GM23338 (cell line): ENCODE measurements at regions not wholly inside any gene's neighbourhood (a gene's known extent, or its start where the extent isn't known, plus 50 kb on each side); places are given as distances from the start of the nearest gene placed in this dataset.

ENCODE experiments used
- ATAC-seq: fragments of 200-7000 bp; cut with Tn5 transposase; 3 replicates; pipeline ENCODE4 v1.9.1; 2020
- DNase-seq: peaks from one replicate; pipeline ENCODE4 v3.0.0-alpha.2; 2015; ENCODE audit warnings: low spot score
- H2AFZ ChIP-seq: fragments of 200-600 bp; sonication (generic); 2 replicates; pipeline ENCODE4 v1.8.0; 2016; ENCODE audit warnings: antibody characterized with exemption, mild to moderate bottlenecking, moderate library complexity
- H3F3A ChIP-seq: fragments of 200-600 bp; sonication (generic); replicated peaks from 2 replicates; pipeline ENCODE4 v1.8.0; 2017; ENCODE audit warnings: antibody characterized with exemption, mixed run types, low read depth
- H3K27ac ChIP-seq: fragments of 200-600 bp; sonication (generic); 2 replicates; pipeline ENCODE4 v1.6.1; 2016; ENCODE audit warnings: low read depth
- H3K27me3 ChIP-seq: fragments of 200-600 bp; sonication (generic); 2 replicates; pipeline ENCODE4 v1.8.0; 2016; ENCODE audit warnings: mild to moderate bottlenecking, mixed run types, moderate library complexity; ENCODE audit not compliant: insufficient read depth
- H3K36me3 ChIP-seq: fragments of 200-600 bp; sonication (generic); 2 replicates; pipeline ENCODE4 v1.8.0; 2016; ENCODE audit warnings: mild to moderate bottlenecking; ENCODE audit not compliant: insufficient read depth
- H3K4me1 ChIP-seq: fragments of 200-600 bp; sonication (generic); 2 replicates; pipeline ENCODE4 v1.8.0; 2016; ENCODE audit warnings: mild to moderate bottlenecking, moderate library complexity; ENCODE audit not compliant: insufficient read depth
- H3K4me2 ChIP-seq: fragments of 200-600 bp; sonication (generic); 2 replicates; pipeline ENCODE4 v1.7.1; 2017; ENCODE audit warnings: mixed run types
- H3K4me3 ChIP-seq: fragments of 200-600 bp; sonication (generic); 2 replicates; pipeline ENCODE4 v1.6.1; 2016; ENCODE audit warnings: mixed run types
- H3K79me2 ChIP-seq: fragments of 200-600 bp; sonication (generic); replicated peaks from 2 replicates; pipeline ENCODE4 v1.8.0; 2017; ENCODE audit warnings: mild to moderate bottlenecking; ENCODE audit not compliant: insufficient read depth
- H3K9me2 ChIP-seq: fragments of 200-600 bp; sonication (generic); 2 replicates; pipeline ENCODE4 v1.8.0; 2017; ENCODE audit not compliant: insufficient read depth
- H4K20me1 ChIP-seq: fragments of 200-600 bp; sonication (generic); replicated peaks from 2 replicates; pipeline ENCODE4 v1.8.0; 2017; ENCODE audit warnings: mild to moderate bottlenecking; ENCODE audit not compliant: insufficient read depth
- H3K27ac Mint-ChIP-seq: 2 replicates; pipeline ENCODE4 v1.8.0; 2020; ENCODE audit warnings: inconsistent platforms, mild to moderate bottlenecking, moderate library complexity, mixed read lengths
- H3K27me3 Mint-ChIP-seq: 3 replicates; pipeline ENCODE4 v1.8.0; 2022; ENCODE audit warnings: low read depth, mild to moderate bottlenecking, moderate library complexity, mixed read lengths, inconsistent platforms; ENCODE audit not compliant: insufficient read depth, poor library complexity
- H3K36me3 Mint-ChIP-seq: 3 replicates; pipeline ENCODE4 v1.8.0; 2021; ENCODE audit warnings: low read depth, mild to moderate bottlenecking, inconsistent platforms, moderate library complexity, mixed read lengths
- H3K4me1 Mint-ChIP-seq: 3 replicates; pipeline ENCODE4 v1.8.0; 2020; ENCODE audit warnings: mild to moderate bottlenecking, inconsistent platforms, mixed read lengths
- H3K4me3 Mint-ChIP-seq: 3 replicates; pipeline ENCODE4 v1.8.0; 2021; ENCODE audit warnings: moderate library complexity, mild to moderate bottlenecking, inconsistent platforms, mixed read lengths
- H3K9me3 Mint-ChIP-seq: 3 replicates; pipeline ENCODE4 v1.8.0; 2020; ENCODE audit warnings: moderate library complexity, mild to moderate bottlenecking, inconsistent platforms, mixed read lengths
- CREB1 ChIP-seq: fragments of 250-450 bp; sonication (Bioruptor Pico); IDR thresholded peaks from 2 replicates; pipeline ENCODE4 v1.5.0; 2020; ENCODE audit warnings: low read depth, mild to moderate bottlenecking, moderate library complexity
- EZH2phosphoT487 ChIP-seq: fragments of 200-600 bp; sonication (generic); IDR thresholded peaks from one replicate; pipeline ENCODE4 v1.8.1; 2018; ENCODE audit warnings: antibody characterized with exemption; ENCODE audit not compliant: unreplicated experiment
- JUNB ChIP-seq: IDR thresholded peaks from one replicate; pipeline ENCODE4 v1.6.1; 2016; ENCODE audit warnings: antibody characterized with exemption; ENCODE audit not compliant: unreplicated experiment
- NANOG ChIP-seq: IDR thresholded peaks from 2 replicates; pipeline ENCODE4 v1.6.1; 2016; ENCODE audit warnings: antibody characterized with exemption, borderline replicate concordance
- POLR2AphosphoS5 ChIP-seq: IDR thresholded peaks from 2 replicates; pipeline ENCODE4 v1.6.1; 2016; ENCODE audit warnings: antibody characterized with exemption, low read depth
- STAT1 ChIP-seq: IDR thresholded peaks from one replicate; pipeline ENCODE4 v1.6.1; 2016; ENCODE audit warnings: antibody characterized with exemption; ENCODE audit not compliant: unreplicated experiment
- ZNF114 ChIP-seq: fragments of 250-450 bp; sonication (Bioruptor Pico); IDR thresholded peaks from 2 replicates; pipeline ENCODE4 v1.5.0; 2020; ENCODE audit warnings: mild to moderate bottlenecking, moderate library complexity
- ZNF331 ChIP-seq: fragments of 250-450 bp; sonication (Bioruptor Pico); IDR thresholded peaks from 2 replicates; pipeline ENCODE4 v1.5.0; 2020; ENCODE audit warnings: low read depth, mild to moderate bottlenecking, moderate library complexity
- TF ChIP-seq, protein P1 (sequence below): fragments of 250-450 bp; sonication (Bioruptor Pico); IDR thresholded peaks from 2 replicates; pipeline ENCODE4 v1.5.0; 2020; ENCODE audit warnings: mild to moderate bottlenecking, moderate library complexity
- TF ChIP-seq, protein P2 (sequence below): IDR thresholded peaks from 2 replicates; pipeline ENCODE4 v1.6.1; 2016; ENCODE audit warnings: antibody characterized with exemption
- TF ChIP-seq, protein P3 (sequence below): IDR thresholded peaks from one replicate; pipeline ENCODE4 v1.6.1; 2018; ENCODE audit warnings: antibody characterized with exemption; ENCODE audit not compliant: unreplicated experiment

DNA sequence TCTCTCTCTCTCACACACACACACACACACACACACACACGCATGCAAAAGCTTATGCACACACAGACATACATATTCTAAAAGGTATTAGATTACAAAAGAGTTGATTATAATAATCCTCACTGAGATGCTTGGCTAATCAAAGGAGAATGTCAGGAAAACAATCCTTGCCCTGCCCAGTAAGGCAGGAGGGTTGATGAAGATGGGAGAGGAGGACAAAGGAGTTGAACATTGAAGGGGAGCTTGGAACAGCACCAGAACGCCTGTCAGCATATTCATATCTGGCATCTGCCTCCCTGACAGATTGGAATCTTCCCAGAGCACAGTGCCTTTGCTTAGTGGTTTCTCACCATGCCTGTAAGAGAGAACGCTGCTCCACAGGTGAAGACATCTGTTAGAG is 68.6 kb upstream of the PALMD start (continued):
- TF ChIP-seq, protein P1, sequence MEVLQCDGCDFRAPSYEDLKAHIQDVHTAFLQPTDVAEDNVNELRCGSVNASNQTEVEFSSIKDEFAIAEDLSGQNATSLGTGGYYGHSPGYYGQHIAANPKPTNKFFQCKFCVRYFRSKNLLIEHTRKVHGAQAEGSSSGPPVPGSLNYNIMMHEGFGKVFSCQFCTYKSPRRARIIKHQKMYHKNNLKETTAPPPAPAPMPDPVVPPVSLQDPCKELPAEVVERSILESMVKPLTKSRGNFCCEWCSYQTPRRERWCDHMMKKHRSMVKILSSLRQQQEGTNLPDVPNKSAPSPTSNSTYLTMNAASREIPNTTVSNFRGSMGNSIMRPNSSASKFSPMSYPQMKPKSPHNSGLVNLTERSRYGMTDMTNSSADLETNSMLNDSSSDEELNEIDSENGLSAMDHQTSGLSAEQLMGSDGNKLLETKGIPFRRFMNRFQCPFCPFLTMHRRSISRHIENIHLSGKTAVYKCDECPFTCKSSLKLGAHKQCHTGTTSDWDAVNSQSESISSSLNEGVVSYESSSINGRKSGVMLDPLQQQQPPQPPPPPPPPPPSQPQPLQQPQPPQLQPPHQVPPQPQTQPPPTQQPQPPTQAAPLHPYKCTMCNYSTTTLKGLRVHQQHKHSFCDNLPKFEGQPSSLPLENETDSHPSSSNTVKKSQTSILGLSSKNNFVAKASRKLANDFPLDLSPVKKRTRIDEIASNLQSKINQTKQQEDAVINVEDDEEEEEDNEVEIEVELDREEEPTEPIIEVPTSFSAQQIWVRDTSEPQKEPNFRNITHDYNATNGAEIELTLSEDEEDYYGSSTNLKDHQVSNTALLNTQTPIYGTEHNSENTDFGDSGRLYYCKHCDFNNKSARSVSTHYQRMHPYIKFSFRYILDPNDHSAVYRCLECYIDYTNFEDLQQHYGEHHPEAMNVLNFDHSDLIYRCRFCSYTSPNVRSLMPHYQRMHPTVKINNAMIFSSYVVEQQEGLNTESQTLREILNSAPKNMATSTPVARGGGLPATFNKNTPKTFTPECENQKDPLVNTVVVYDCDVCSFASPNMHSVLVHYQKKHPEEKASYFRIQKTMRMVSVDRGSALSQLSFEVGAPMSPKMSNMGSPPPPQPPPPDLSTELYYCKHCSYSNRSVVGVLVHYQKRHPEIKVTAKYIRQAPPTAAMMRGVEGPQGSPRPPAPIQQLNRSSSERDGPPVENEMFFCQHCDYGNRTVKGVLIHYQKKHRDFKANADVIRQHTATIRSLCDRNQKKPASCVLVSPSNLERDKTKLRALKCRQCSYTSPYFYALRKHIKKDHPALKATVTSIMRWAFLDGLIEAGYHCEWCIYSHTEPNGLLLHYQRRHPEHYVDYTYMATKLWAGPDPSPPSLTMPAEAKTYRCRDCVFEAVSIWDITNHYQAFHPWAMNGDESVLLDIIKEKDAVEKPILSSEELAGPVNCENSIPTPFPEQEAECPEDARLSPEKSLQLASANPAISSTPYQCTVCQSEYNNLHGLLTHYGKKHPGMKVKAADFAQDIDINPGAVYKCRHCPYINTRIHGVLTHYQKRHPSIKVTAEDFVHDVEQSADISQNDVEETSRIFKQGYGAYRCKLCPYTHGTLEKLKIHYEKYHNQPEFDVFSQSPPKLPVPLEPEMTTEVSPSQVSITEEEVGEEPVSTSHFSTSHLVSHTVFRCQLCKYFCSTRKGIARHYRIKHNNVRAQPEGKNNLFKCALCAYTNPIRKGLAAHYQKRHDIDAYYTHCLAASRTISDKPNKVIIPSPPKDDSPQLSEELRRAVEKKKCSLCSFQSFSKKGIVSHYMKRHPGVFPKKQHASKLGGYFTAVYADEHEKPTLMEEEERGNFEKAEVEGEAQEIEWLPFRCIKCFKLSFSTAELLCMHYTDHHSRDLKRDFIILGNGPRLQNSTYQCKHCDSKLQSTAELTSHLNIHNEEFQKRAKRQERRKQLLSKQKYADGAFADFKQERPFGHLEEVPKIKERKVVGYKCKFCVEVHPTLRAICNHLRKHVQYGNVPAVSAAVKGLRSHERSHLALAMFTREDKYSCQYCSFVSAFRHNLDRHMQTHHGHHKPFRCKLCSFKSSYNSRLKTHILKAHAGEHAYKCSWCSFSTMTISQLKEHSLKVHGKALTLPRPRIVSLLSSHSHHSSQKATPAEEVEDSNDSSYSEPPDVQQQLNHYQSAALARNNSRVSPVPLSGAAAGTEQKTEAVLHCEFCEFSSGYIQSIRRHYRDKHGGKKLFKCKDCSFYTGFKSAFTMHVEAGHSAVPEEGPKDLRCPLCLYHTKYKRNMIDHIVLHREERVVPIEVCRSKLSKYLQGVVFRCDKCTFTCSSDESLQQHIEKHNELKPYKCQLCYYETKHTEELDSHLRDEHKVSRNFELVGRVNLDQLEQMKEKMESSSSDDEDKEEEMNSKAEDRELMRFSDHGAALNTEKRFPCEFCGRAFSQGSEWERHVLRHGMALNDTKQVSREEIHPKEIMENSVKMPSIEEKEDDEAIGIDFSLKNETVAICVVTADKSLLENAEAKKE (CRISPR knock-in tag): no peak
- no peak for TF ChIP-seq POLR2AphosphoS5
- TF ChIP-seq EZH2phosphoT487: no peak
- no peak for TF ChIP-seq CREB1 (CRISPR knock-in tag)
- no peak for TF ChIP-seq STAT1
- TF ChIP-seq ZNF331 (CRISPR knock-in tag): no peak

DNA sequence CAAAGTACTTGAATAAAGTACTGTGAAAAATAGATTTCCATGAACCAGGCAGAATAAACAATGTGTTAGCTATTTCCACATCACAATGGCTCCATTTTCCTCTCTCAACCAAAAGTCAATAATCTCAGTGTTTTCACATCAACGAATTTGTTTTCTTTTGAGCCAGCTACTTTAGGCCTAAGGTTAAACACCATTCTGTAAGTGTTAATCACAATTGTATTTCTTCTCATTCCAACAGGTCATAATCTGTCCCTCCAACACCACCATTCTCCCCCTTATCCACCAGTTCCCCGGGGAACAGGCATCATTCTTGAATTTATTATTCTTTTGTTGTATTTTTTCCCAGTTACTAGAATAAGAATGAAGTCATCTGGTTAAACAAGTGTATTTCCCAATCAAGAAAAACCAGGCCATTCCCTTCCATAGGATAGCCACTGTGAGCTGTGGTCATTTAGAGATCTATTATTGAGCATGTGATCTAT is 66.2 kb upstream of the PALMD start:
- no peaks in the 10 kb centered on the region for H3K79me2 ChIP-seq
- Mint-ChIP-seq H3K27ac (no peak overlapping the region), H3K4me1 (peaks cover 8% of the 10 kb centered on the region; the same call in 2 of the 3 replicates), H3K9me3 (no peaks in the 10 kb centered on the region), H3K4me3 (no peak overlapping the region), H3K36me3 (no peaks in the 10 kb centered on the region), H3K27me3 (peaks cover 2% of the 10 kb centered on the region)
- peaks cover 5% of the 10 kb centered on the region; the same call in 1 of the 2 replicates for H3K4me1 ChIP-seq
- no peak overlapping the region for H2AFZ ChIP-seq
- H3K27ac ChIP-seq: no peak overlapping the region
- H4K20me1 ChIP-seq: no peaks in the 10 kb centered on the region
- H3F3A ChIP-seq: no peaks in the 10 kb centered on the region
- no peaks in the 10 kb centered on the region for H3K9me2 ChIP-seq
- ATAC-seq (no peak), DNase-seq (no peak)
- H3K4me2 ChIP-seq: no peak overlapping the region
- H3K36me3 ChIP-seq: no peaks in the 10 kb centered on the region
- no peaks in the 10 kb centered on the region for H3K27me3 ChIP-seq
- H3K4me3 ChIP-seq: no peak overlapping the region
- TF ChIP-seq ZNF114 (CRISPR knock-in tag): no peak
- no peak for TF ChIP-seq STAT1
- TF ChIP-seq NANOG: no peak
- TF ChIP-seq POLR2AphosphoS5: no peak
- no peak for TF ChIP-seq CREB1 (CRISPR knock-in tag)
- no peak for TF ChIP-seq ZNF331 (CRISPR knock-in tag)
- TF ChIP-seq, protein P2, sequence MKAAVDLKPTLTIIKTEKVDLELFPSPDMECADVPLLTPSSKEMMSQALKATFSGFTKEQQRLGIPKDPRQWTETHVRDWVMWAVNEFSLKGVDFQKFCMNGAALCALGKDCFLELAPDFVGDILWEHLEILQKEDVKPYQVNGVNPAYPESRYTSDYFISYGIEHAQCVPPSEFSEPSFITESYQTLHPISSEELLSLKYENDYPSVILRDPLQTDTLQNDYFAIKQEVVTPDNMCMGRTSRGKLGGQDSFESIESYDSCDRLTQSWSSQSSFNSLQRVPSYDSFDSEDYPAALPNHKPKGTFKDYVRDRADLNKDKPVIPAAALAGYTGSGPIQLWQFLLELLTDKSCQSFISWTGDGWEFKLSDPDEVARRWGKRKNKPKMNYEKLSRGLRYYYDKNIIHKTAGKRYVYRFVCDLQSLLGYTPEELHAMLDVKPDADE: no peak
- TF ChIP-seq, protein P3, sequence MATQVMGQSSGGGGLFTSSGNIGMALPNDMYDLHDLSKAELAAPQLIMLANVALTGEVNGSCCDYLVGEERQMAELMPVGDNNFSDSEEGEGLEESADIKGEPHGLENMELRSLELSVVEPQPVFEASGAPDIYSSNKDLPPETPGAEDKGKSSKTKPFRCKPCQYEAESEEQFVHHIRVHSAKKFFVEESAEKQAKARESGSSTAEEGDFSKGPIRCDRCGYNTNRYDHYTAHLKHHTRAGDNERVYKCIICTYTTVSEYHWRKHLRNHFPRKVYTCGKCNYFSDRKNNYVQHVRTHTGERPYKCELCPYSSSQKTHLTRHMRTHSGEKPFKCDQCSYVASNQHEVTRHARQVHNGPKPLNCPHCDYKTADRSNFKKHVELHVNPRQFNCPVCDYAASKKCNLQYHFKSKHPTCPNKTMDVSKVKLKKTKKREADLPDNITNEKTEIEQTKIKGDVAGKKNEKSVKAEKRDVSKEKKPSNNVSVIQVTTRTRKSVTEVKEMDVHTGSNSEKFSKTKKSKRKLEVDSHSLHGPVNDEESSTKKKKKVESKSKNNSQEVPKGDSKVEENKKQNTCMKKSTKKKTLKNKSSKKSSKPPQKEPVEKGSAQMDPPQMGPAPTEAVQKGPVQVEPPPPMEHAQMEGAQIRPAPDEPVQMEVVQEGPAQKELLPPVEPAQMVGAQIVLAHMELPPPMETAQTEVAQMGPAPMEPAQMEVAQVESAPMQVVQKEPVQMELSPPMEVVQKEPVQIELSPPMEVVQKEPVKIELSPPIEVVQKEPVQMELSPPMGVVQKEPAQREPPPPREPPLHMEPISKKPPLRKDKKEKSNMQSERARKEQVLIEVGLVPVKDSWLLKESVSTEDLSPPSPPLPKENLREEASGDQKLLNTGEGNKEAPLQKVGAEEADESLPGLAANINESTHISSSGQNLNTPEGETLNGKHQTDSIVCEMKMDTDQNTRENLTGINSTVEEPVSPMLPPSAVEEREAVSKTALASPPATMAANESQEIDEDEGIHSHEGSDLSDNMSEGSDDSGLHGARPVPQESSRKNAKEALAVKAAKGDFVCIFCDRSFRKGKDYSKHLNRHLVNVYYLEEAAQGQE: no peak
- no peak for TF ChIP-seq JUNB
